Activated CD8-positive, alpha-beta memory T cell treated with anti-CD3 and anti-CD28 coated beads for 36 hours (primary cell): ENCODE measurements at regions not wholly inside any gene's neighbourhood (a gene's known extent, or its start where the extent isn't known, plus 50 kb on each side); places are given as distances from the start of the nearest gene placed in this dataset.

Experiments
- CTCF ChIA-PET: fragments of 350-600 bp; sonication (Branson Sonifier 250); formaldehyde crosslinking; loops from one replicate; lab custom pipeline; 2021; ENCODE audit warnings: antibody characterized with exemption; lab: Charles Lee
- POLR2A ChIA-PET: fragments of 350-600 bp; sonication (Branson Sonifier 250); formaldehyde crosslinking; loops from one replicate; lab custom pipeline; 2021; ENCODE audit warnings: antibody characterized with exemption; lab: Charles Lee

DNA sequence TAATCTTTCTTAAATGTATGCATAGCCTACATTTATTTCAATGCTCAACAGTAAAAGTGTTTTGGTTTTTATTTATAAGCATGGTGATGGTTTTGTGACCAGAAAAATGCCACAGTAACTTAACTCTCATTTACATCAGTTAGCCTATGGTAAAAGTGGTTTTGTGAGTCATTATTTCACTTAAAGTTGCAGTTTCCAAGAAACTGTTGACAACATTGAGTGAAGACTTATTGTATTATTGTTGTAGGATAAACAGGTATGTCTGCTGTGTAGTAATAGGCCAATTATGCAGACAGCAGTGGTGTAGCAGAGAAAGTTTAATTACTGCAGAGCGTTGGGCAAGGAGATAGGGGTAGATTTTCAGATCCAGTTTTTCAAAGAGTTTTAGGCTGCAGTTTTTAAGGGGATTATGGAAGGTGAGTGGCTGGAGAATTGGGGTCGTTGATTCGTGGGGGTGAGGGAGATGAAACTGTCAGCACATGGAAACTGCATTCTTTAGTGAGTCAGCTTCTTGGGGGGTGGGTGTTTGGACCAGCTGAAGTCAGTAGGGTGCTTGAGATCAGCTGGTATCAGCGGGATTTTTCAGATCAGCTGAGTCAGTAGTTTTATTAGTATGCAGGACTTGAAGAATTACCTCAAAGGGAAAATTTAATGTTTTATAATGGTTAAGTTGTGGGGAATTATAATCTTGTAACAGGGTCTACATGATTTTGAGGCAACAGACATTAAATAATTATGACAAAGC lies 168.7 kb upstream of the FMN2 start:
- CTCF ChIA-PET: no interaction called here

DNA sequence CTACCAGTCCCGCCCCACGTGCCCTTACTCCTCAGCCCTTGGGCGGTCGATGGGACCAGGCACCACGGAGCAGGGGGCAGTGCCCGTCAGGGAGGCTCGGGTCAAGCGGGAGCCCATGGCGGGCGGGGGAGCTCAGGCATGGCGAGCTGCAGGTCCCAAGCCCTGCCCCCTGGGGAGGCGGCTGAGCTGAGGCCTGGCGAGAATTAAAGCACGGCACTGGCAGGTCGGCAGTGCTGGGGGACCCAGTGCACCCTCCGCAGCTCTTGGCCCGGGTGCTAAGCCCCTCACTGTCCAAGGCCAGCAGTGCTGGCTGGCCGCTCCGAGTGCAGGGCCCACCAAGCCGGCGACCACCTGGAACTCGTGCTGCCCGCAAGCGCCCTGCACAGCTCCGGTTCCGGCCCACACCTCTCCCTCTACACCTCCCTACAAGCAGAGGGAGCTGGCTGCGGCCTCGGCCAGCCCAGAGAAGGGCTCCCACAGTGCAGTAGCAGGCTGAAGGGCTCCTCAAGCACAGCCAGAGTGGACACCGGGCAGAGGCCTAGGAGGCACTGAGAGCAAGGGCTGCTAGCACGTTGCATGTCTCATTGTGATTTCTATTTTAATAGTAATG lies 166.8 kb upstream of the FMN2 start:
- POLR2A ChIA-PET: no interaction called here
- CTCF ChIA-PET: no interaction called here

More for the DNA sequence above, 168.7 kb upstream of the FMN2 start:
- POLR2A ChIA-PET: no interaction called here

DNA sequence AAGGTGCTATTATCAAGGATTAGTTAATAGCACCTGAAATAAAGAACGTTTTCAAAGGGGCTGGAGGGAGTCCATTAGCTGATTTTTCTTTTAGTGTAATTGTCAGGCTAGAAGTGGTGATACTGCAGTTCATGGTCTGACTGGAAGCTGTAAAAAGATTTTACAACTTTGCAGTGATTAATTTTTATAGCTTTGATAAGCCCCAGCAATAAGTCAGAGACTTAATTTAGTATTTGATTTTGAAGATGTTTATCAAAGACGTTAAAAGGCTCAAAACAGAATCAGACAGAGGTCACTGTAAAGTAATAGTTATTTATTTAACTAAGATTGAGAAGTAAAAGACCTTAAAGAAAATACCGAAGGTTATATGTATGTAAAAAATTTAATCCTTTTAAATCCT lies 165.5 kb upstream of the FMN2 start:
- CTCF ChIA-PET: no interaction called here
- POLR2A ChIA-PET: no interaction called here

DNA sequence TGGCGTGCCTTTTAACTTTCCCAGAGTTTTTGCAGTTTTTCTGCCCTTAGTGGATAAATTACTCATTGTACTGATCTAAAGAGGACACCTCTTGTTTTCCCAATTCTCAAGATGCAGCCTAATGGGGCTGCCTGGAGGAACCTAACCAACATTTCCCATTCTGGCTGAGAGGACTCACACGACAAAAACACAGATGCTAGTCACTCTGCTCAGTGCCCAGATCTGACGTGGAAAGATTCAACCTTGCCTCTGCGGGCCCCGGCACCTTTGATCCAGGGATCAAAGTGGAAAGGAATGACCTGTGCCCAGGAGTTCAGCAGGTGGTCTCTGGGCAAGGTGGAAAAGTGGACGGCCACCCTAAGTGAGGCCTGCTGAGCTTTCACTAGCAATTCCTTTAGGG lies 162.4 kb upstream of the FMN2 start:
- ChIA-PET CTCF (no interaction called here), POLR2A (no interaction called here)

DNA sequence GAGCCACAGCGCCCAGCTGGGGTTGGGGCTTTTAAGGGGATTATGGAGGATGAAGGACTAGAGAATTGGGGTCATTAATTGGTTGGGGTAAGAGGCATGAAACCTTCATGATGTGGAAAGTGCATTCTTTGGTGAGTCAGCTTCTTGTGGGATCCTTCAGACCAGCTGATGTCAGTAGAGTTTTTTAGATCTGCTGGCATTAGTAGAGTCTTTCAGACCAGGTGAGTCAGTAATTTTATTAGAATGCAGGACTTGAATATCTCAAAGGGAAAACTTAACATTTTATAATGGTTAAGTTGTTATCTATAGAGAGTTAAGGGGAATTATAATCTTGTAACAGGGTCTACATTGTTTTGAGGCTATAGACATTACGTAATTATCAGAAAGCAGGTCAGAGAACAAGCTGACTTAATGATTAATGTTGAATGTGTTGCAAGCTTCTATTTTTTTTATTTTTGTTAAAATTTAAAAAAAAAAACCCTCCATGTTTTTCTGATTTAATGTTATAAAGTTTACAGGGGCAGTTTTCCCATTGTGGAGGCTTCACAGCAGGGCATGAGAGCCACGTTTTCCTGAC lies 160.9 kb upstream of the FMN2 start:
- POLR2A ChIA-PET: no interaction called here
- CTCF ChIA-PET: no interaction called here

DNA sequence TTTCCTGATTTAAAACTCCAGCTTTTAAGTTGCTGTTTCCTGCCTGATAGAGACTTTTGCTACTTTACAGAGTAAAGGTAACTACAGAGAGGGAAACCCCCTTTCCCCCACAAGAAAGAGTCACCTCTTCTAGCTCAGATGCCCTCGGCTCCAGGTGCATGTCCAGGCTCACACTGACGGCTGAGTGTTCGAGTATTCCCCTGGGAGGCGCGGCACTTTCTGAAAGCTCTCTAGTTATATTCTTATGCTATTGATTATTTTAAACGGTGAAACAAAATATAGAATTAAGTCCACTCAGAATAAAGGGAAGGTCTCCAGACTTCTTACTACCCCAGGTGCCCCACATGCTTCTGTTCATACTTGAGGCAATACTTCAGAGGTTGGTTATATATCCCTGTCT lies 160.3 kb upstream of the FMN2 start:
- CTCF ChIA-PET: no interaction called here

DNA sequence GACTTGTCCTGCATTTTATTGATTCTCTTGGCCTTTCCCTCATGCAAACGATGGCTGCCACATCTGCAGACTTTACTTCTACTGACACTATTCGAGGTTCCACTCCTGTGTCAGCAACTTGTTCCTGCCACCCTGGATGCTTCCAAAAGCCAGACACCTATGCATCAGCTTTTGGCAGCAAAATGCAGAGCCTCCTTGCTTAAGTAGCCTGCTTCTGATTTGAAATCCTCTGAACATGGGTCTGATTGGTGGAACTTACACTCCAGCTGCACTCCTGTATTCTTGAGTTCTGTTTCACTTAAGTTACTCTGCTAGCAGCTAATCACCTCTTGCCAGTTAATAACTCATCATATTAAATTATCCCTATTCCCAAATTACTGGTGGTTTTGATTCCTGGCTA lies 152.1 kb upstream of the FMN2 start:
- ChIA-PET CTCF (interaction anchor here (0.6 to 0.7 kb wide), 2 partner anchors 184 to 442 kb away, joined by 3 read pairs; no protein-coding TSS in a partner anchor), POLR2A (no interaction called here)

More for the DNA sequence above, 160.3 kb upstream of the FMN2 start:
- POLR2A ChIA-PET: no interaction called here

DNA sequence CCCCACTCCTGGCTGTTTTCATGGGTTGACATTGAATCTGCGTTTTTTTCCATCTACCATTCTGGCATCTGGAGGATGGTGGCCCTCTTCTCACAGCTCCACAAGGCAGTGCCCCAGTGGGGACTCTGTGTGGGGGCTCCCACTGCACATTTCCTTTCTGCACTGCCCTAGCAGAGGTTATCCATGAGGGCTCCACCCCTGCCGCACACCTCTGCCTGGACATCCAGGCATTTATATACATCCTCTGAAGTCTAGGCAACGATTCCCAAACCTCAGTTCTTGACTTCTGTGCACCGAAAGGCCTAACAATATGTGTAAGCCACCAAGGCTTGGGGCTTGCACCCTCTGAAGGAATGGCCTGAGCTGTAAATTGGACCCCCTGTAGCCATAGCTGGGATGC lies 147.9 kb upstream of the FMN2 start:
- POLR2A ChIA-PET: no interaction called here
- CTCF ChIA-PET: no interaction called here

DNA sequence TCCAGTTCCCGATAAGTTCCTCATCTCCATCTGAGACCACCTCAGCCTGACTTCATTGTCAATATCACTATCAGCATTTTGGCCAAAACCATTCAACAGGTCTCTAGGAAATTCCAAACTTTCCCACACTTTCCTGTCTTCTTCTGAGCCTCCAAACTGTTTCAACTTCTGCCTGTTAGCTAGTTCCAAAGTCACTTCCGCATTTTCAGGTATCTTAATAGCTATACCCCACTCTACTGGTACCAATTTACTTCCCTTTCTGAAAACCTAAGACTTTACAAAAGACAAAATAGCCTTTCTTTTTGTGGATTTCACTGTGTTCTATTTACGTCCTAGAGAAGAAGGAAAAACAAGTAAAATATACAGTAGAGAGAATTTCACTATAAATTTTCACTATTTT lies 147.0 kb upstream of the FMN2 start:
- POLR2A ChIA-PET: no interaction called here
- CTCF ChIA-PET: no interaction called here

DNA sequence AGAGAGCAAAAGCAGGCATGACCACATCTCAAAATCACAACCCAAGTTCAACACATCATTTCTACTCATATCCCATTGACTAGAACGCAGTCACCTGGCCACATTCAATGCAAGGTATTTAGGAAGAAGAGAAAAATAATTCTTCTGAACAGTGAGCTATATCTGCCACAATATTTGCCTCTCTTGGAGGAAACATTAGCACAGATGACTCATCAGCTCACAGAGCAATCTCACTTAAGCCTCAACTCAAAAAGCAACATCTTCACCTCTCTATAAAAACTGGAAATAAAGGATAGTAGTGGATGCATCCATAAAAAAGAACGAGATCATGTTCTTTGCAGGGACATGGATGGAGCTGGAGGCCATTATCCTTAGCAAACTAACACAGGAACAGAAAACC lies 143.9 kb upstream of the FMN2 start:
- POLR2A ChIA-PET: no interaction called here

DNA sequence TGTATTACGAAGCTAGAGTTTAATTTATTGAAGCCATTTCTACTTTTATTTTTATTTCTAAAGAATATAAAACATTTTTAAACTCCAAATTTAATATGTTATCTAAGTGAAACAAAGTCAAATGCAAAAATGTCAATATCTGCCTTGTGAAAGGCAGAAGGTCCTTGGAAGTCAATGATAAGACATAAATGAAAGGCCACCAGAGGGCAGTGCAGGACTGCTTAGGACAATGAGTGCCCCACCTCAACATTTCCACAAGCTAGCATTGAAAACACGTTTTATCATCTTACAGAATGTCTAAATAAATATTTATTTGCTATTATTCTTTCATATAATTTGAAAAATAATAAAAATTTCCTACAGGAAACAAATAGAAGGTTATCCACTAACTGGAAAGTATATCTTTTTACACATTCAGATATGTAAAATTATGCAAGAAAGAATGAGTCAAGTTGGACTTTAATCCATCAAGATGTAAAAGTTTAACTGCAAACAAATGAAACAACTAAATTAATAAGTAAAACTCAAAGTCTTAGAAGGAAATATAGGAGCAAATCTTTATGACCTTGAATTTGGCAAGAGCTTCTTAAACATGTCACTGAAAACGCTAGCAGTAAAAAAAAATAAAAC lies 140.1 kb upstream of the FMN2 start:
- CTCF ChIA-PET: interaction anchor here (1.2 kb wide), 1 partner anchor 24 kb away, joined by 3 read pairs; no protein-coding TSS in a partner anchor
- POLR2A ChIA-PET: no interaction called here

More for the DNA sequence above, 143.9 kb upstream of the FMN2 start:
- CTCF ChIA-PET: no interaction called here

DNA sequence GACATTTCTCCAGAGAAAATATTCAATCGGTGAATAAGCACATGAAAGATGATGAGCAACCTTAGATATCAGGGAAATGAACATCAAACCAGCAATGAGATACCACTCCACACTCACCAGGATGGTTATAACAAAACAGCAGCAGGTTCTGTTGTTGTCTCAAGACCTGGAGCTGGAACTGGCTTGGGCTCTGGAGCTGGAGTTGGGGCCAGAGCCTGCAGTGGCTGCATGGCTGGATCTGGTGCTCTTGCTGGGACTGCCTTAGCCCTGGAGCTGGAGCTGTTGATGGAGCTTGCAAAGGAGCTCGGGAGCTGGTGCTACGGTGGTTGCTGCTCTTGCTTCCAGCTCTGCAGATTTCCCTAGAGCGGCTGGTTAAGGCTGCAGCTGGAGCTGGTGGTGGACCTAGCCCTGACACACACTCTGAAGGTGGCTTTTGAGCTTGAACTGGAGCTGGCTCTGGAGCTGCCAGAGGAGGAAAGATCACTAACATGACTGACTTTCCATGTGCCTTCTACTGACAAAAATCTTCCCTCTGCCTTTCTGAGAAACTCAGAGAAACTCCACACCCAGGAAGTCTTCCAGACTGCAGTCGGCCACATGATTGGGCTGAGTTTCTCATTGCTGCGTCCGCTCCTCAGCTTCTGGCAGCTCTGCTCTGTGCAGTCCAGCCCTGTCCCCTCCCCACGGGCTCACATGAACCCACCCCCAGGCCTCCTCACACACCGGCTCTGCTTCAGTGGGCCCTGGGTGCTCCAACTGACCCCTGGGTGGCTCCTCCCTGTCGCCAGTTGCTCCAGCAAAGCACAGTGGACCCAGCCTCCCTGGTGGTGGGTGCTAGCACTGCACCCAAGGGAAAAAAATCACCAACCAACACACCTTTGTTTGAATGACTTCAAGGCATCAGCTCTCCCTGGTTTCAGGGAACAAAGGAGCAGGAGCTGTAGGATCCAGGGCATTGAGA lies 139.1 kb upstream of the FMN2 start:
- CTCF ChIA-PET: interaction anchor here (1.1 kb wide), 1 partner anchor 53 kb away, joined by 3 read pairs; no protein-coding TSS in a partner anchor

DNA sequence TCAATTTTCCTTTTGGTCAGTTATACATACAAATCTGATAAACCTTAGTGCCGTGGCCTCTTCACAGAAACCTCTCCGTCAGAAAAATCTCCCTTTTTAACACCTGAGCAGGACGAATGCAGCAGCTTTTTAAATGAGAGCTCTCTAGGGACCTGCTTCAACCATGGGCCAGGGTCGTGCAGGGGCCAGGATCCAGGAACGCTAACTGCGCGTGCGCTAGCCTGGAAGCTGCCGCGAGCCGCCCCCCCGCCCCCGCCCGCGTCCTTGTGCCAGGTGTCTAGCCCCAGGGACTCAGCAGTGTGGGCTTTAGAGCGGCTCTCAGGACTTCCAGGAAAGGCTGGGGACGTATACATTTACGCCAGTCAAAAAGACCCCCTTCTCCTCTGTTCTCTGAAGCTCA lies 136.8 kb upstream of the FMN2 start:
- ChIA-PET POLR2A (no interaction called here), CTCF (no interaction called here)

More for the DNA sequence above, 139.1 kb upstream of the FMN2 start:
- POLR2A ChIA-PET: no interaction called here

DNA sequence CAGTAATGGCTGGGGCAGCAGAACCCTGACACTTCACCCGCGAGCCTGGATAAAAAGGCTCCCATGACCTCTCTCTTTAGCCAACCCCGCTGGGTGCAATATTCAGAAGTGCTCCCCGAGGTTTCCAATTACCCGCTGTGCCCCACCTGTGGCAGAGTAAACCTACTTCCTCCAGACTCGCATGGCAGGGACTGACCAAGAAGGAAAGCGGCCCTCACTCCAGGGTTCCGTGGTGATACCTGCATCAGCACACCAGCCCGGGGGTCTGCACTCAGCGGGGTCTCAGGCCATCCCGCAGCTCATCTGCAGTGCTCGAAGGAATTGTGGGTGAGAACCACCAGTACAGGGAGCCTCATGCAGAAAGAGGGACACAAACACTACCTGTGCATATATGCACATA lies 136.3 kb upstream of the FMN2 start:
- POLR2A ChIA-PET: no interaction called here
- CTCF ChIA-PET: no interaction called here

DNA sequence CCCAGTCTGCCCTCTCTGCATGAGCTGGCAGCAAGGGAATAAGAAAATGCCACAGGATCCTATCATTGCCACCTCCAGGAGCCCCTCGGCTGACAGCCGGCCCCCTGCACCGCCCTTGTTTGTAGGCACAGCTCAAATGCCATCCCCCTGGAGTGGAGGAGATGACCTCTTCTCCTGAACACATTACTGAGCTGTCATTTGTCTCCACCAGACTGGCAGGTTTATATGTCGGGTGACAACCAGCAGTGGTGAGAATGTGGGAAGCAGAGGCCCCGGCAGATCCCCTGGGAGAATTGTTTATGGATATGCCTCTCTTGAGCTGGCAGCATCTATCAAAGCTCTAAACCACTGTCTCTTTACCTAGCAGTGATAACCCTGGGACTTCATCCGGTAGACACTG lies 135.4 kb upstream of the FMN2 start:
- ChIA-PET POLR2A (no interaction called here), CTCF (no interaction called here)

DNA sequence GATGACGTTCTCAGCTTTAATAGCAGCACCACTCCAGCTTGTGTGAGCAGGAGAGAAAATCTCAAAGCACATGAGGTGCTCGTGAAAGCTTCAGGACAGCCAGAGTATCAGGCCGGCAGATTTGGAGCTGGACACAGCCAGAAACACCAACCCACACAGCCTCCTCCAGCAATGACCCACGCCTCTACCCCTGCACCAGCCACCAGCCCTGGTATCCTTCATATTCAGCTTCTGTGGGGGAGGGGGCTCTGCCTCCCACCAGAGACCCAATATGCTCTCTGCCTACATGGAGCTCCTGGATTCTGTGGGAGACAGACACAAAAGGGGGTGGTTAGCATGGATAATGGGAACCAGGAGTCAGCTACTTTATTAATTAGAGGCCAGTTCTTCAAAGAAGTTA lies 133.6 kb upstream of the FMN2 start:
- ChIA-PET POLR2A (no interaction called here), CTCF (no interaction called here)

DNA sequence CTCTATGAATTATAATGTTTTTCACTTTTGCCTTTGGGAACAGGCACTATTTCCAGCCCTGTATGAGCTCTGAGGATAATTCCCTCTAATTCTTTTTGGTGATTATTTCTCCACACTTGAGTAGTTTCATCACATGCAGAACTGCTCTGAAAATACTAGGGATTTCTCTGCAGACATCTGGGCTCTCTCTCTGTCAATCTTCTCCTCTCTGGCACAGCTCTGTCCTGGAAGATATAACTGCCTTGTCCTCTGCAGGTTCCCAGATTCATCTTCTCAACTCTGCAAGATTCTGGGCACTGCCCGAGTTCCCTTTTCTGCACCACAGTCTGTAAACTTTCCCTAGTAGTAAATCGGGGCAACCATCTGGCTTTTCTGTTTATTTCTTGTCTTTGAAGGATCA lies 131.3 kb upstream of the FMN2 start:
- POLR2A ChIA-PET: no interaction called here
- CTCF ChIA-PET: no interaction called here

DNA sequence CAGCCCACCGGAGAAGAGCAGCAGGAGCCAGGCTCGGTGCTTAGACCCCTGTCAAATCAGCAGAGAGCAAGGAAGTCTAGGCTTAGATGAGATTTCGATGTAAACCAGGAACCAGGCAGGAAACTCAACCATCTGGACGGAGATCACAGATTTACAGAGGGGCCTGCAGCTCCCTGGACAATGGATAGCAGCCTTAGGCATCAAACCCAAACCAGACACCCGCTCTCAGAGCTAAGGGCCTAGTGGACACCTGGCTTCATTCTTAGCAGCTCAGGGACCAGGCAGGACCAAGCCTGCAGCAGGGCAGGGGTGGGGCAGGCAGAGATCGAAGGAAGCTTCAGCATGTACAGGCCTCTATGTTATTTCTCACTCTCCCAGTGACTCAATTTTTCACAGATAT lies 127.8 kb upstream of the FMN2 start:
- CTCF ChIA-PET: no interaction called here
- POLR2A ChIA-PET: no interaction called here
